Trophoblast cell (in vitro differentiated cells and primary cell): ENCODE measurements at regions not wholly inside any gene's neighbourhood (a gene's known extent, or its start where the extent isn't known, plus 50 kb on each side); places are given as distances from the start of the nearest gene placed in this dataset.

Experiments used
- DNase-seq, 2 donors: peaks; one replicate each; pipeline ENCODE4 v3.0.0-alpha.2; 2016
- H2AFZ ChIP-seq: 2 replicates; pipeline ENCODE4 v1.6.1; 2013; ENCODE audit warnings: low read length, moderate library complexity, mild to moderate bottlenecking; ENCODE audit not compliant: insufficient read depth, poor library complexity
- H2AK5ac ChIP-seq: 2 replicates; pipeline ENCODE4 v1.6.1; 2013; ENCODE audit warnings: mild to moderate bottlenecking, low read length
- H2BK120ac ChIP-seq: 2 replicates; pipeline ENCODE4 v1.6.1; 2013; ENCODE audit warnings: low read length, mild to moderate bottlenecking, moderate library complexity; ENCODE audit not compliant: insufficient read depth, poor library complexity
- H2BK12ac ChIP-seq: 2 replicates; pipeline ENCODE4 v1.6.1; 2013; ENCODE audit warnings: mild to moderate bottlenecking, low read length, moderate library complexity
- H2BK5ac ChIP-seq: 2 replicates; pipeline ENCODE4 v1.6.1; 2013; ENCODE audit warnings: low read length, low read depth, moderate library complexity, mild to moderate bottlenecking; ENCODE audit not compliant: poor library complexity
- H3K14ac ChIP-seq: 2 replicates; pipeline ENCODE4 v1.6.1; 2013; ENCODE audit warnings: mild to moderate bottlenecking, low read length
- H3K18ac ChIP-seq: 2 replicates; pipeline ENCODE4 v1.6.1; 2013; ENCODE audit warnings: mild to moderate bottlenecking, low read length
- H3K23ac ChIP-seq: 2 replicates; pipeline ENCODE4 v1.6.1; 2013; ENCODE audit warnings: low read length
- H3K27ac ChIP-seq: 2 replicates; pipeline ENCODE4 v1.5.1; 2013; ENCODE audit warnings: low read depth, mild to moderate bottlenecking, inconsistent platforms, low read length, moderate library complexity
- H3K27me3 ChIP-seq: 2 replicates; pipeline ENCODE4 v1.6.1; 2013; ENCODE audit warnings: inconsistent platforms, mild to moderate bottlenecking, low read length, moderate library complexity; ENCODE audit not compliant: insufficient read depth
- H3K36me3 ChIP-seq, 2 experiments: 1 replicate in 1 of 2; 2 replicates in 1 of 2; pipeline ENCODE4 v1.6.1; 2013; ENCODE audit warnings: low read length in 2 of 2, mild to moderate bottlenecking in 2 of 2, moderate library complexity in 1 of 2; ENCODE audit not compliant: insufficient read depth in 2 of 2, control insufficient read depth in 1 of 2
- H3K4ac ChIP-seq: 2 replicates; pipeline ENCODE4 v1.6.1; 2013; ENCODE audit warnings: low read depth, mild to moderate bottlenecking, low read length, moderate library complexity
- H3K4me1 ChIP-seq, 2 experiments: 1 replicate in 1 of 2; 2 replicates in 1 of 2; pipeline ENCODE4 v1.6.1; 2013; ENCODE audit warnings: low read length in 2 of 2, mild to moderate bottlenecking in 2 of 2, moderate library complexity in 1 of 2; ENCODE audit not compliant: insufficient read depth in 2 of 2, control insufficient read depth in 1 of 2
- H3K4me2 ChIP-seq: 2 replicates; pipeline ENCODE4 v1.6.1; 2013; ENCODE audit warnings: inconsistent platforms, mild to moderate bottlenecking, low read length, moderate library complexity
- H3K4me3 ChIP-seq: 2 replicates; pipeline ENCODE4 v1.5.1; 2013; ENCODE audit warnings: mild to moderate bottlenecking, low read depth, low read length, inconsistent platforms
- H3K79me1 ChIP-seq: one replicate; pipeline ENCODE4 v1.6.1; 2013; ENCODE audit warnings: low read length
- H3K79me2 ChIP-seq: 2 replicates; pipeline ENCODE4 v1.6.1; 2013; ENCODE audit warnings: low read length, mild to moderate bottlenecking; ENCODE audit not compliant: control insufficient read depth, insufficient read depth, poor library complexity
- H3K9ac ChIP-seq: 2 replicates; pipeline ENCODE4 v1.6.1; 2013; ENCODE audit warnings: mild to moderate bottlenecking, low read length
- H3K9me3 ChIP-seq: 2 replicates; pipeline ENCODE4 v1.6.1; 2013; ENCODE audit warnings: low read depth, mild to moderate bottlenecking, control low read depth, inconsistent platforms, low read length; ENCODE audit not compliant: insufficient read depth
- H4K12ac ChIP-seq: 2 replicates; pipeline ENCODE4 v1.6.1; 2013; ENCODE audit warnings: low read depth, mild to moderate bottlenecking, low read length, moderate library complexity
- H4K8ac ChIP-seq: 2 replicates; pipeline ENCODE4 v1.6.1; 2013; ENCODE audit warnings: low read depth, mild to moderate bottlenecking, low read length, moderate library complexity
- H4K91ac ChIP-seq: one replicate; pipeline ENCODE4 v1.6.1; 2013; ENCODE audit warnings: low read depth, mild to moderate bottlenecking, low read length, moderate library complexity
- WGBS: extraction: QIAGEN DNeasy Blood & Tissue Kit; methylation state at CpG from one replicate; pipeline ENCODE4 v1.1.7; 2013; ENCODE audit warnings: missing lambda C conversion rate; ENCODE audit not compliant: insufficient read length, insufficient coverage; ENCODE audit errors: extremely low coverage; 5-methylcytosine and 5-hydroxymethylcytosine counted together

DNA sequence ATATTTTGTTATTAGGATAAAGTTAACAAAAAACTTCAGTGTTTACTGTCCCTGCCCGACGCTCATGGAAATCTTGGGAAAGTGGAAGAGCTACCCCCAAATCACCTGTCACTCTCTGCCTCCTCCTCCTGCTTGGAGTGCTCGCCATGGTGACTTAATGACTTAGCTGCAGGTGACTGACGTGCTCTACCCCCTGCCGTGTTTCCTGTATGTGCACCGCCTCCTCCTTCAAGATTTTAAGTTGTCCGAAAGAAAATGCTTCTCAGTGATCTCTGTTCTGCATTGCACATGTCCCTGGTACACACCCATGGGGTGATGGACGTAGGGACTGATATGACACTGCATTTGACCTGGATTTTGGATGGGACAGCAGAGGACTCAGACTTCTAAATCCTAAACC lies 338.8 kb upstream of the SHH start:
- Histone ChIP-seq H3K4me1 (no peaks in the 10 kb centered on the region), H3K9me3 (peaks cover 2% of the 10 kb centered on the region), H3K4ac (no peak overlapping the region), H3K14ac (no peak overlapping the region), H3K4me3 (no peak overlapping the region), H4K8ac (no peak overlapping the region), H3K4me2 (no peak overlapping the region), H4K12ac (no peak overlapping the region), H4K91ac (no peak overlapping the region), H2AK5ac (no peak overlapping the region), H3K27ac (no peak overlapping the region), H3K18ac (no peak overlapping the region), H2BK5ac (no peak overlapping the region), H2BK120ac (no peak overlapping the region), H3K23ac (no peak overlapping the region), H3K9ac (no peak overlapping the region), H3K79me1 (no peaks in the 10 kb centered on the region), H3K79me2 (no peaks in the 10 kb centered on the region), H3K27me3 (no peaks in the 10 kb centered on the region), H2BK12ac (no peak overlapping the region), H3K36me3 (no peaks in the 10 kb centered on the region), H2AFZ (no peak overlapping the region)
- no CpG with 5 or more reads among the region's 8 CpGs for WGBS
- no peak for DNase-seq

DNA sequence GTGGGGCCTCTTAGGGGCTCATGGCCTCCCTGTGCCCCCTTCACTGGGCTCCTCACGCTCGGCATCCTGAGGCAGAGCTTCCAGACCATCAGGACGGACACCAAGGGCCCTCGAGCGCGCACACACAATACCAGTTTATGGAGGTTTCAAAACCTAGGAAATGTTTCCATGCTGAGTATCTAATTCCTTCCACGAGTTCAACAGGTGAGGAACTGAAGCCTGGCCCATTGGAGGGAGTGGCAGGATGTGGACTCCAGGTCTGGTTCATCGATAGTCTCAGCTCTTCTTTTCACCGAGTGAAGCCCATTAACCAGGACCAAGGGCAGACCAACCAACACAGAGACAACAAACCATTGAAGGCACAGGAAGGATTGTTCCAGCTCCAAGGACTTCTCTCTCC lies 336.7 kb upstream of the SHH start:
- Histone ChIP-seq H4K91ac (no peak overlapping the region), H3K27ac (no peak overlapping the region), H3K27me3 (no peaks in the 10 kb centered on the region), H3K4ac (no peak overlapping the region), H2AK5ac (no peak overlapping the region), H3K79me2 (no peaks in the 10 kb centered on the region), H3K4me2 (no peak overlapping the region), H3K36me3 (no peaks in the 10 kb centered on the region), H2BK12ac (no peak overlapping the region), H3K4me1 (no peaks in the 10 kb centered on the region), H3K9ac (no peak overlapping the region), H3K18ac (no peak overlapping the region), H3K4me3 (no peak overlapping the region), H3K14ac (no peak overlapping the region), H3K23ac (no peak overlapping the region), H4K8ac (no peak overlapping the region), H2BK5ac (no peak overlapping the region), H4K12ac (no peak overlapping the region), H2BK120ac (no peak overlapping the region), H2AFZ (no peak overlapping the region), H3K79me1 (no peaks in the 10 kb centered on the region), H3K9me3 (peaks cover 2% of the 10 kb centered on the region)
- DNase-seq = no peak
- WGBS = no CpG with 5 or more reads among the region's 9 CpGs

DNA sequence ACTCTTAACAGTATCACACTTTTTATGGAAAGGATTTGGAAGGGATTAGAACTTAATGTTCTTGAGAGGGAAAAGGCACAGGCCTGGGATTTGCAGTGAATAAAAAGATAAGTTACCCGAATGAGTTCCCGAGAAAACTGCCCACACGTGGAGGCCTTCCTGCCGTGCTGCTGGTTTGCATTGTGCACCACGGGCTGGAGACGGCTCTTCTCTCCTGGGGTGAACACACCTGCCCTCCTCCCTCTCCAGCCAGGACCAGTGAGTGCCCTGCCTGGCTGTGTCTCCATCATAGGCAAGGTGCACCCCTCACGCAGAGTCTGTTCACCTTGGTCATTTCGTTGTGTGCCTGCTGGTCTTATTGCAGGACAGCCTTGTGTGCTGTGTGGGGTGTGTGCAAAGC lies 336.3 kb upstream of the SHH start:
- no peak overlapping the region for H3K4me3 ChIP-seq
- no peak overlapping the region for H3K27ac ChIP-seq
- H3K9ac ChIP-seq = peak overlapping the region; percentile 44
- no peaks in the 10 kb centered on the region for H3K79me1 ChIP-seq
- no peaks in the 10 kb centered on the region for H3K27me3 ChIP-seq
- H4K8ac ChIP-seq = no peak overlapping the region
- no peak overlapping the region for H4K91ac ChIP-seq
- H3K4me2 ChIP-seq = no peak overlapping the region
- no peak overlapping the region for H2BK12ac ChIP-seq
- H4K12ac ChIP-seq = no peak overlapping the region
- H2BK120ac ChIP-seq = no peak overlapping the region
- H3K14ac ChIP-seq = no peak overlapping the region
- no CpG with 5 or more reads among the region's 8 CpGs for WGBS
- H3K18ac ChIP-seq = no peak overlapping the region
- H3K9me3 ChIP-seq = no peaks in the 10 kb centered on the region
- H3K4ac ChIP-seq = no peak overlapping the region
- H2AK5ac ChIP-seq = no peak overlapping the region
- H3K4me1 ChIP-seq = no peaks in the 10 kb centered on the region
- no peaks in the 10 kb centered on the region for H3K36me3 ChIP-seq
- H3K79me2 ChIP-seq = no peaks in the 10 kb centered on the region
- H3K23ac ChIP-seq = no peak overlapping the region
- no peak overlapping the region for H2BK5ac ChIP-seq
- DNase-seq = no peak
- no peak overlapping the region for H2AFZ ChIP-seq

DNA sequence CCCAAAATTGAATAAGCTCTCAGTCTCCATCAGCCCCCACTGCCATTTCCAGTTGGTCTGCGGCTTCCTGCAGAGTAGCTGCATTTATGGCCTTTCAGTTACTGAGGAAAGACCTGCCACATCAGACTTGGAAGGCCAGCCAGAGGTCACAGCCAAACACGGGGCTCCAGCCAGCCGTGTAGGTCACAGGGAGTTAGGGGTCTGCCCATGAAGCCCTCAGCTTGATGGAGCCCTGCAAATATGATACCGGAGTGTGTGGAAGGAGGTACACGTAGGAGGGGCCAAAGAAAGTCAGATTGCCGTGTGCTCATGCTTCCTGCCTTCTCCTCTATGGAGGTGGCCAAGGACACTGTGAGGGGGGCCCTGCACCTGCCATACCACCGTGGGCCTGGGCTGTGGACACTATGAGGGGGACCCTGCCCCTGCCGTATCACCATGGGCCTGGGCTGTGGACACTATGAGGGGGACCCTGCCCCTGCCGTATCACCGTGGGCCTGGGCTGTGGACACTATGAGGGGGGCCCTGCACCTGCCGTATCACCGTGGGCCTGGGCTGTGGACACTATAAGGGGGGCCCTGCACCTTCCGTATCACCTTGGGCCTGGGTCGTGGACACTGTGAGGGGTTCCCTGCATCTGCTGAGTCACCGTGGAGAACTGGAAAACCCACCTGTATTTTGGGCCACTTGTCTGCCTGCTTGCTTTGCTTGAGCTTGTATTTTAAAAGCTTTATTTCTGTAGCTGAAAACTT lies 335.7 kb upstream of the SHH start:
- no peak overlapping the region for H2AK5ac ChIP-seq

More for the DNA sequence above, 335.7 kb upstream of the SHH start:
- no peak for DNase-seq
- Histone ChIP-seq H3K23ac (no peak overlapping the region), H3K27ac (no peak overlapping the region), H2AFZ (no peak overlapping the region), H2BK120ac (no peak overlapping the region), H3K79me2 (no peaks in the 10 kb centered on the region), H3K4me3 (no peak overlapping the region), H2BK5ac (no peak overlapping the region), H3K4me2 (no peak overlapping the region), H3K27me3 (no peaks in the 10 kb centered on the region), H3K4me1 (no peaks in the 10 kb centered on the region), H3K79me1 (no peaks in the 10 kb centered on the region), H4K91ac (no peak overlapping the region), H3K18ac (no peak overlapping the region), H3K4ac (no peak overlapping the region), H4K8ac (no peak overlapping the region), H3K9ac (no peak overlapping the region), H4K12ac (no peak overlapping the region), H3K9me3 (peaks cover 3% of the 10 kb centered on the region), H3K14ac (no peak overlapping the region), H3K36me3 (no peaks in the 10 kb centered on the region), H2BK12ac (no peak overlapping the region)
- no CpG with 5 or more reads among the region's 15 CpGs for WGBS
